Panc1 (cell line): ENCODE measurements at regions not wholly inside any gene's neighbourhood (a gene's known extent, or its start where the extent isn't known, plus 50 kb on each side); places are given as distances from the start of the nearest gene placed in this dataset.

Source experiments
- ATAC-seq: fragments of 200-7000 bp; cut with Tn5 transposase; 2 replicates; pipeline ENCODE4 v1.9.1; 2020; ENCODE audit warnings: mild to moderate bottlenecking, moderate library complexity
- BruUV-seq: library from RNA; stranded (reverse); fragments of 400-500 nt; replicated peaks from 2 replicates; lab custom pipeline; 2021; lab: Mats Ljungman, UMichigan
- CTCF ChIA-PET: fragments of 300-600 bp; sonication (Branson Sonifier 250); formaldehyde crosslinking; loops from one replicate; lab custom pipeline; 2022; ENCODE audit warnings: antibody characterized with exemption; lab: Charles Lee
- POLR2A ChIA-PET: fragments of 300-600 bp; sonication (Branson Sonifier 250); formaldehyde crosslinking; loops from one replicate; lab custom pipeline; 2022; ENCODE audit warnings: antibody characterized with exemption; lab: Charles Lee
- DNase-seq: peaks from one replicate; pipeline ENCODE4 v3.0.0-alpha.2; 2010; ENCODE audit warnings: low read depth, low spot score
- H3K27ac ChIP-seq: 2 replicates; pipeline ENCODE4 v1.5.1; 2011; ENCODE audit warnings: mild to moderate bottlenecking, low read length, inconsistent platforms
- H3K27me3 ChIP-seq: fragments of 200-500 bp; sonication (Bioruptor generic); 2 replicates; pipeline ENCODE4 v1.6.0; 2014; ENCODE audit warnings: low read length, inconsistent platforms; ENCODE audit not compliant: control insufficient read depth, insufficient read depth
- H3K36me3 ChIP-seq: fragments of 200-500 bp; sonication (Bioruptor generic); 2 replicates; pipeline ENCODE4 v1.5.1; 2014; ENCODE audit warnings: inconsistent platforms, mild to moderate bottlenecking, low read length, moderate library complexity; ENCODE audit not compliant: control insufficient read depth, insufficient read depth
- H3K4me1 ChIP-seq: 2 replicates; pipeline ENCODE4 v1.5.1; 2011; ENCODE audit warnings: inconsistent platforms, mild to moderate bottlenecking, low read length, moderate library complexity; ENCODE audit not compliant: control insufficient read depth, insufficient read depth
- H3K4me3 ChIP-seq, 2 experiments: 2 replicates each; pipeline ENCODE4 v1.5.1; 2011 to 2012; ENCODE audit warnings: low read depth in 2 of 2, low read length in 2 of 2, mild to moderate bottlenecking in 2 of 2, inconsistent platforms in 1 of 2, moderate library complexity in 1 of 2
- H3K9me3 ChIP-seq: fragments of 200-500 bp; sonication (Bioruptor generic); 2 replicates; pipeline ENCODE4 v1.5.1; 2014; ENCODE audit warnings: low read depth, mild to moderate bottlenecking, inconsistent platforms, low read length, moderate library complexity; ENCODE audit not compliant: control insufficient read depth, insufficient read depth
- POLR2AphosphoS5 ChIP-seq: IDR thresholded peaks from 2 replicates; pipeline ENCODE4 v1.6.1; 2012; ENCODE audit warnings: mild to moderate bottlenecking, low read depth, low read length, moderate library complexity
- SIN3A ChIP-seq: IDR thresholded peaks from 2 replicates; pipeline ENCODE4 v1.6.1; 2012; ENCODE audit warnings: low read depth, mild to moderate bottlenecking, low read length, moderate library complexity, borderline replicate concordance; ENCODE audit not compliant: insufficient read depth
- TCF7L2 ChIP-seq: IDR thresholded peaks from 2 replicates; pipeline ENCODE4 v1.6.1; 2011; ENCODE audit warnings: mild to moderate bottlenecking, low read depth, low read length, inconsistent platforms
- in situ Hi-C: cut with HindIII; loops from 2 replicates; pipeline ENCODE4 v1.10.0; 2016; ENCODE audit warnings: low sequenced_read_pairs, low pct_unique_long_range_greater_than_20kb
- intact Hi-C: fragments of 100-400 bp; cut with micrococcal nuclease; formaldehyde crosslinking; loops from one replicate; pipeline ENCODE4 v1.10.0; 2022; ENCODE audit not compliant: unreplicated experiment
- TF ChIP-seq, protein P1 (sequence below), 2 experiments: IDR thresholded peaks; 2 replicates each; pipeline ENCODE4 v1.6.1; 2011 to 2012; ENCODE audit warnings: low read depth in 2 of 2, control low read depth in 1 of 2, low read length in 1 of 2, mild to moderate bottlenecking in 1 of 2, moderate library complexity in 1 of 2; ENCODE audit not compliant: insufficient read depth in 1 of 2
- TF ChIP-seq, protein P2 (sequence below): fragments of 450-650 bp; IDR thresholded peaks from 2 replicates; pipeline ENCODE4 v1.5.1; 2017; ENCODE audit warnings: mild to moderate bottlenecking

DNA sequence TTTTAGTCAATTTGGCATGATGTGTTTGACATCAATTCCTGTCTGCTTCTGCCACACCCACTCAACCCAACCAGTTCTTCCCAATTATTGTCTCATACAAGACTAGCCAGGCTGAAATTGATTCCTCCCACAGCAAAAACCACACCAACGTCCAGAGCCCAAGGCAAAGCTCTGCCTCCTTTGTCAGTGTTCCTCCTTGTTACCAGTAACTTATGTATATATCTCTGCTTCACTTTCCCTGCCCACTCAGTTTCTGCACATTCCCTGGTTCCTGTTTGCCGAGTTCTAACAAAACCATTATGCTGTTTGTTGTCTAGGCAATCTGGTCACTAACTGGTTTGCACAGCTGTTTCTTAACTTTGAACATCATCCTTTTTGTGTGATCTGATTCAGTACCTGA is 547.9 kb upstream of the PTCHD4 start:
- in situ Hi-C loops (no loop called here), intact Hi-C loops (no loop called here)
- Histone ChIP-seq H3K27me3 (no peaks in the 10 kb centered on the region), H3K9me3 (no peaks in the 10 kb centered on the region), H3K27ac (no peak overlapping the region), H3K36me3 (no peaks in the 10 kb centered on the region), H3K4me1 (no peaks in the 10 kb centered on the region), H3K4me3 (no peak overlapping the region)
- POLR2A ChIA-PET = no interaction called here
- DNase-seq (no peak), ATAC-seq (no peak)
- CTCF ChIA-PET = no interaction called here
- TF ChIP-seq, protein P1, sequence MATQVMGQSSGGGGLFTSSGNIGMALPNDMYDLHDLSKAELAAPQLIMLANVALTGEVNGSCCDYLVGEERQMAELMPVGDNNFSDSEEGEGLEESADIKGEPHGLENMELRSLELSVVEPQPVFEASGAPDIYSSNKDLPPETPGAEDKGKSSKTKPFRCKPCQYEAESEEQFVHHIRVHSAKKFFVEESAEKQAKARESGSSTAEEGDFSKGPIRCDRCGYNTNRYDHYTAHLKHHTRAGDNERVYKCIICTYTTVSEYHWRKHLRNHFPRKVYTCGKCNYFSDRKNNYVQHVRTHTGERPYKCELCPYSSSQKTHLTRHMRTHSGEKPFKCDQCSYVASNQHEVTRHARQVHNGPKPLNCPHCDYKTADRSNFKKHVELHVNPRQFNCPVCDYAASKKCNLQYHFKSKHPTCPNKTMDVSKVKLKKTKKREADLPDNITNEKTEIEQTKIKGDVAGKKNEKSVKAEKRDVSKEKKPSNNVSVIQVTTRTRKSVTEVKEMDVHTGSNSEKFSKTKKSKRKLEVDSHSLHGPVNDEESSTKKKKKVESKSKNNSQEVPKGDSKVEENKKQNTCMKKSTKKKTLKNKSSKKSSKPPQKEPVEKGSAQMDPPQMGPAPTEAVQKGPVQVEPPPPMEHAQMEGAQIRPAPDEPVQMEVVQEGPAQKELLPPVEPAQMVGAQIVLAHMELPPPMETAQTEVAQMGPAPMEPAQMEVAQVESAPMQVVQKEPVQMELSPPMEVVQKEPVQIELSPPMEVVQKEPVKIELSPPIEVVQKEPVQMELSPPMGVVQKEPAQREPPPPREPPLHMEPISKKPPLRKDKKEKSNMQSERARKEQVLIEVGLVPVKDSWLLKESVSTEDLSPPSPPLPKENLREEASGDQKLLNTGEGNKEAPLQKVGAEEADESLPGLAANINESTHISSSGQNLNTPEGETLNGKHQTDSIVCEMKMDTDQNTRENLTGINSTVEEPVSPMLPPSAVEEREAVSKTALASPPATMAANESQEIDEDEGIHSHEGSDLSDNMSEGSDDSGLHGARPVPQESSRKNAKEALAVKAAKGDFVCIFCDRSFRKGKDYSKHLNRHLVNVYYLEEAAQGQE (IDR thresholded peaks at IDR 0.05; ENCODE audit: insufficient read depth in 1 of 2, low read depth in 2 of 2, low read length in 1 of 2) = no peak
- TF ChIP-seq, protein P2, sequence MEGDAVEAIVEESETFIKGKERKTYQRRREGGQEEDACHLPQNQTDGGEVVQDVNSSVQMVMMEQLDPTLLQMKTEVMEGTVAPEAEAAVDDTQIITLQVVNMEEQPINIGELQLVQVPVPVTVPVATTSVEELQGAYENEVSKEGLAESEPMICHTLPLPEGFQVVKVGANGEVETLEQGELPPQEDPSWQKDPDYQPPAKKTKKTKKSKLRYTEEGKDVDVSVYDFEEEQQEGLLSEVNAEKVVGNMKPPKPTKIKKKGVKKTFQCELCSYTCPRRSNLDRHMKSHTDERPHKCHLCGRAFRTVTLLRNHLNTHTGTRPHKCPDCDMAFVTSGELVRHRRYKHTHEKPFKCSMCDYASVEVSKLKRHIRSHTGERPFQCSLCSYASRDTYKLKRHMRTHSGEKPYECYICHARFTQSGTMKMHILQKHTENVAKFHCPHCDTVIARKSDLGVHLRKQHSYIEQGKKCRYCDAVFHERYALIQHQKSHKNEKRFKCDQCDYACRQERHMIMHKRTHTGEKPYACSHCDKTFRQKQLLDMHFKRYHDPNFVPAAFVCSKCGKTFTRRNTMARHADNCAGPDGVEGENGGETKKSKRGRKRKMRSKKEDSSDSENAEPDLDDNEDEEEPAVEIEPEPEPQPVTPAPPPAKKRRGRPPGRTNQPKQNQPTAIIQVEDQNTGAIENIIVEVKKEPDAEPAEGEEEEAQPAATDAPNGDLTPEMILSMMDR = no peak
- TF ChIP-seq POLR2AphosphoS5 = no peak
- no TSS peak for BruUV-seq

DNA sequence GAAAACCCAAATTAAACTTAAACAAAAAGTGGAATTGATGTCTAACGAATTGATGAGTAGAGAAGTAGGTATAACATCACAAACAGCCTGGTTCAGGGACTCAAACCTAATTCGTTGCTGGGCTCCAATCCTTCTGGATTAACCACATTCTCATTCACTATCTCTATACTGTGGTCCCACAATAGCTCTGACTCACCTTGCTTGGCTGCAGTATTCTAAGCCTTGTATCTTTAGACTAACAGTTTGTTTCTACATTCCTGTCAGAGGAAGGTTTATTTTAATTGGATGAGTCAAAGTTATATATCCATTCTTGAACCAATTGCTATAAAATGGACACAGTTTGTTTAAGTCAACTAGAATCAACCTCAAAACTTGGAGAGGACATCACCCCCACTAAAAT is 530.5 kb upstream of the PTCHD4 start:
- POLR2A ChIA-PET = no interaction called here
- in situ Hi-C loops = no loop called here

More for the DNA sequence above, 530.5 kb upstream of the PTCHD4 start:
- DNase-seq (no peak), ATAC-seq (no peak)
- BruUV-seq = no TSS peak
- no peak overlapping the region for H3K4me3 ChIP-seq
- TF ChIP-seq, protein P1 (IDR thresholded peaks at IDR 0.05; ENCODE audit: insufficient read depth in 1 of 2, low read depth in 2 of 2, low read length in 1 of 2) = no peak
- TF ChIP-seq POLR2AphosphoS5 (no peak), SIN3A (no peak), TCF7L2 (no peak)
- TF ChIP-seq, protein P2 = no peak
- intact Hi-C loops = no loop called here
- no peaks in the 10 kb centered on the region for H3K36me3 ChIP-seq
- no peak overlapping the region for H3K27ac ChIP-seq
- CTCF ChIA-PET = no interaction called here
- no peaks in the 10 kb centered on the region for H3K27me3 ChIP-seq
- H3K4me1 ChIP-seq = 0 out of 2 replicates have a peak, but pooled peaks cover 2% of the 10 kb centered on the region
- H3K9me3 ChIP-seq = peaks cover 7% of the 10 kb centered on the region; the same call in 1 of the 2 replicates
